ENCODE measurements at regions not wholly inside any gene's neighbourhood (a gene's known extent, or its start where the extent isn't known, plus 50 kb on each side); places are given as distances from the start of the nearest gene placed in this dataset.
"Not testable (repeated sequence)": the region's sequence is repeated elsewhere in the genome, so short reads cannot be mapped to it uniquely, and the experiment has no call there.

DNA sequence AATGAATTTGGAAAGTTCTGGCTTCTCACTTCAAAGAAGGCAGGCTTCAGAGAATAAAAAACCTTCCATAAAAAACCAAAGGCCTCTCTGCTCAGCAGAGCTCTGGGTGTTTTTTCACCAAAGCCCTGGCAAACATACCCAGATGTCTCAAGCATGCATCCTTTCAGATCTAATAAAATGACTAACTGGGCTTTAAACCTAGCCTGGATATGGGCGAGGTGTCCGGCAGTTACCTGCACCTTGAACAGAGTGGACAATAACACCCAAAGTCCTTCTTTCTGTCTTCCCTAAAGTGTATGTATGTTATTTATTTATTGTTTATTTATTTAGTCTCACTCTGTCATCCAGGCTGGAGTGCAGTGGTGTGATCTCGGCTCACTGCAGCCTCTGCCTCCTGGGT lies 469.3 kb downstream of the XYLT1 start:
- Mint-ChIP-seq H3K27me3 (no peaks in the 10 kb centered on the region), H3K4me1 (no peaks in the 10 kb centered on the region), H3K9me3 (no peaks in the 10 kb centered on the region), H3K4me3 (no peak overlapping the region), H3K27ac (no peak overlapping the region), H3K36me3 (no peaks in the 10 kb centered on the region)
- H3K9me3 ChIP-seq = no peaks in the 10 kb centered on the region
- no peaks in the 10 kb centered on the region for H3K36me3 ChIP-seq (ENCODE audit: control insufficient read depth in 2 of 2, extremely low read depth in 1 of 2, insufficient read depth in 1 of 2, low read length in 1 of 2)
- ChIA-PET POLR2A (no interaction called here), CTCF (no interaction called here)
- DNase-seq (no peak), ATAC-seq (replicated peaks in 1 of 4) (no peak)
- H3K27me3 ChIP-seq (replicated peaks in 1 of 2; ENCODE audit: control insufficient read depth in 2 of 2, extremely low read depth in 1 of 2, insufficient read depth in 2 of 2, low read length in 1 of 2) = no peaks in the 10 kb centered on the region
- WGBS (ENCODE audit: insufficient coverage) = no CpG with 5 or more reads among the region's 3 CpGs
- H3K4me3 ChIP-seq (ENCODE audit: control insufficient read depth in 1 of 2, extremely low read depth in 1 of 2, low read length in 1 of 2) = no peak overlapping the region
- H3K4me1 ChIP-seq (ENCODE audit: control insufficient read depth in 1 of 2, extremely low read depth in 1 of 2, insufficient read depth in 2 of 2, low read length in 2 of 2) = no peaks in the 10 kb centered on the region
- H3K27ac ChIP-seq (ENCODE audit: low read length) = no peak overlapping the region

- Histone ChIP-seq H3K27ac (ENCODE audit: low read length) (no peak overlapping the region), H3K4me1 (ENCODE audit: control insufficient read depth in 1 of 2, extremely low read depth in 1 of 2, insufficient read depth in 2 of 2, low read length in 2 of 2) (no peaks in the 10 kb centered on the region), H3K4me3 (ENCODE audit: control insufficient read depth in 1 of 2, extremely low read depth in 1 of 2, low read length in 1 of 2) (no peak overlapping the region), H3K36me3 (ENCODE audit: control insufficient read depth in 2 of 2, extremely low read depth in 1 of 2, insufficient read depth in 1 of 2, low read length in 1 of 2) (no peaks in the 10 kb centered on the region), H3K27me3 (replicated peaks in 1 of 2; ENCODE audit: control insufficient read depth in 2 of 2, extremely low read depth in 1 of 2, insufficient read depth in 2 of 2, low read length in 1 of 2) (no peaks in the 10 kb centered on the region), H3K9me3 (no peaks in the 10 kb centered on the region)
- ATAC-seq (replicated peaks in 1 of 4) (no peak), DNase-seq (no peak)
- no peak overlapping the region for H3K4me3 Mint-ChIP-seq
- POLR2A ChIA-PET = no interaction called here
- H3K9me3 Mint-ChIP-seq = no peaks in the 10 kb centered on the region
- H3K4me1 Mint-ChIP-seq = no peaks in the 10 kb centered on the region
- H3K27ac Mint-ChIP-seq = no peak overlapping the region
- no peaks in the 10 kb centered on the region for H3K36me3 Mint-ChIP-seq
- no peaks in the 10 kb centered on the region for H3K27me3 Mint-ChIP-seq
- WGBS (ENCODE audit: insufficient coverage) = no CpG with 5 or more reads among the region's 1 CpG
- CTCF ChIA-PET = no interaction called here
Observed at GRCh38 chr16:17002565-17002964, 468.2 kb downstream of the XYLT1 start.

DNA sequence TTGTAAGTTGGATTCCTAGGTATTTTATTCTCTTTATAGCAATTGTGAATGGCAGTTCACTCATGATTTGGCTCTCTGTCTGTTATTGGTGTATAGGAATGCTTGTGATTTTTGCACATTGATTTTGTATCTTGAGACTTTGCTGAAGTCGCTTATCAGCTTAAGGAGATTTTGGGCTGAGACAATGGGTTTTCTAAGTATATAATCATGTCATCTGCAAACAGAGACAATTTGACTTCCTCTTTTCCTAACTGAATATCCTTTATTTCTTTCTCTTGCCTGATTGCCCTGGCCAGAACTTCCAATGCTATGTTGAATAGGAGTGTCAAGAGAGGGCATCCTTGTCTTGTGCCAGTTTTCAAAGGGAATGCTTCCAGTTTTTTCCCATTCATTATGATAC lies 464.8 kb downstream of the XYLT1 start:
- H3K27ac Mint-ChIP-seq; H3K4me1 ChIP-seq (ENCODE audit: control insufficient read depth in 1 of 2, extremely low read depth in 1 of 2, insufficient read depth in 2 of 2, low read length in 2 of 2); H3K36me3 Mint-ChIP-seq; DNase-seq; POLR2A ChIA-PET; H3K4me1 Mint-ChIP-seq; H3K9me3 Mint-ChIP-seq; ATAC-seq (replicated peaks in 1 of 4); H3K9me3 ChIP-seq; H3K27ac ChIP-seq (ENCODE audit: low read length); CTCF ChIA-PET; H3K4me3 ChIP-seq (ENCODE audit: control insufficient read depth in 1 of 2, extremely low read depth in 1 of 2, low read length in 1 of 2); H3K27me3 Mint-ChIP-seq; H3K27me3 ChIP-seq (replicated peaks in 1 of 2; ENCODE audit: control insufficient read depth in 2 of 2, extremely low read depth in 1 of 2, insufficient read depth in 2 of 2, low read length in 1 of 2); H3K36me3 ChIP-seq (ENCODE audit: control insufficient read depth in 2 of 2, extremely low read depth in 1 of 2, insufficient read depth in 1 of 2, low read length in 1 of 2); H3K4me3 Mint-ChIP-seq: not testable (repeated sequence)
- WGBS (ENCODE audit: insufficient coverage) = no CpG with 5 or more reads among the region's 1 CpG

DNA sequence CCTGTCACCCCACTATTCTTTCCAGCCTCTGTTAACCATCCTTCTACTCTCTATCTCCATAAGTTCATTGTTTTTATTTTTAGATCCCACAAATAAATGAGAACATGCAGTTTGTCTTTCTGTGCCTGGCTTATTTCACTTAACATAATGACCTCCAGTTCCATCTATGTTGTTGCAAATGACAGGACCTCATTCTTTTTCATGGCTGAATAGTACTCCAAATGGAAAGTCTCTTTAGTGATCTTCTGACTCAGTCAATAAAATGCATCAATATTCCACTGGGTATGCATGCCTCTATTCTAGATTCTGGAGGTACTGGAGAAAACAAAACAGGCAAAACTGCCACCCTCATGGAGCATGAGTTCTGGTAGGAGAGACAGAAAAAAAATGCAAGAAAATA lies 459.0 kb downstream of the XYLT1 start:
- Histone ChIP-seq H3K27me3 (replicated peaks in 1 of 2; ENCODE audit: control insufficient read depth in 2 of 2, extremely low read depth in 1 of 2, insufficient read depth in 2 of 2, low read length in 1 of 2) (peaks cover 0 to 2% of the 10 kb centered on the region in 2 experiments), H3K4me3 (ENCODE audit: control insufficient read depth in 1 of 2, extremely low read depth in 1 of 2, low read length in 1 of 2) (no peak overlapping the region), H3K36me3 (ENCODE audit: control insufficient read depth in 2 of 2, extremely low read depth in 1 of 2, insufficient read depth in 1 of 2, low read length in 1 of 2) (no peaks in the 10 kb centered on the region), H3K27ac (ENCODE audit: low read length) (no peak overlapping the region), H3K9me3 (no peaks in the 10 kb centered on the region), H3K4me1 (ENCODE audit: control insufficient read depth in 1 of 2, extremely low read depth in 1 of 2, insufficient read depth in 2 of 2, low read length in 2 of 2) (peaks cover 9 to 13% of the 10 kb centered on the region in 2 experiments)
- Mint-ChIP-seq H3K27me3 (peaks cover 0 to 3% of the 10 kb centered on the region in 2 donors), H3K9me3 (peaks cover 1 to 2% (median 1%) of the 10 kb centered on the region in 3 donors), H3K27ac (no peak overlapping the region), H3K4me1 (peaks cover 18 to 34% (median 28%) of the 10 kb centered on the region in 3 donors), H3K4me3 (peak overlapping the region in 1 of 3 donors; percentile 15), H3K36me3 (peaks cover under 1% of the 10 kb centered on the region)
- POLR2A ChIA-PET = interaction anchor here in 1 of 2 donors (0.6 kb wide), 1 partner anchor 21 kb away, joined by 3 read pairs; no protein-coding TSS in a partner anchor
- CTCF ChIA-PET = no interaction called here
- ATAC-seq (replicated peaks in 1 of 4) = no peak
- DNase-seq = no peak

- Mint-ChIP-seq H3K4me1 (peaks cover 20 to 34% (median 28%) of the 10 kb centered on the region in 3 donors), H3K27me3 (peaks cover 0 to 3% of the 10 kb centered on the region in 2 donors), H3K27ac (peak overlapping the region in 1 of 2 donors; percentile 94), H3K9me3 (peaks cover 3 to 9% (median 8%) of the 10 kb centered on the region in 3 donors), H3K4me3 (peak overlapping the region; percentile 64 to 81 (median 80)), H3K36me3 (peaks cover 7% of the 10 kb centered on the region)
- H3K4me3 ChIP-seq (ENCODE audit: control insufficient read depth in 1 of 2, extremely low read depth in 1 of 2, low read length in 1 of 2) = no peak overlapping the region
- DNase-seq (no peak), ATAC-seq (replicated peaks in 1 of 4) (no peak)
- H3K4me1 ChIP-seq (ENCODE audit: control insufficient read depth in 1 of 2, extremely low read depth in 1 of 2, insufficient read depth in 2 of 2, low read length in 2 of 2) = peaks cover 9 to 13% of the 10 kb centered on the region in 2 experiments
- 94% methylated on average over 4 of the region's 8 CpGs for WGBS (ENCODE audit: insufficient coverage)
- POLR2A ChIA-PET = interaction anchor here in 1 of 2 donors (1.0 kb wide), 1 partner anchor 58 kb away, joined by 4 read pairs; no protein-coding TSS in a partner anchor
- no peaks in the 10 kb centered on the region for H3K36me3 ChIP-seq (ENCODE audit: control insufficient read depth in 2 of 2, extremely low read depth in 1 of 2, insufficient read depth in 1 of 2, low read length in 1 of 2)
- no peaks in the 10 kb centered on the region for H3K9me3 ChIP-seq
- peak overlapping the region; percentile 92 for H3K27ac ChIP-seq (ENCODE audit: low read length)
- CTCF ChIA-PET = interaction anchor here in 1 of 2 donors (0.8 kb wide), 1 partner anchor 14 kb away, joined by 4 read pairs; no protein-coding TSS in a partner anchor
- H3K27me3 ChIP-seq (replicated peaks in 1 of 2; ENCODE audit: control insufficient read depth in 2 of 2, extremely low read depth in 1 of 2, insufficient read depth in 2 of 2, low read length in 1 of 2) = peaks cover 0 to 2% of the 10 kb centered on the region in 2 experiments
Observed at GRCh38 chr16:17013038-17013437, 457.7 kb downstream of the XYLT1 start.

DNA sequence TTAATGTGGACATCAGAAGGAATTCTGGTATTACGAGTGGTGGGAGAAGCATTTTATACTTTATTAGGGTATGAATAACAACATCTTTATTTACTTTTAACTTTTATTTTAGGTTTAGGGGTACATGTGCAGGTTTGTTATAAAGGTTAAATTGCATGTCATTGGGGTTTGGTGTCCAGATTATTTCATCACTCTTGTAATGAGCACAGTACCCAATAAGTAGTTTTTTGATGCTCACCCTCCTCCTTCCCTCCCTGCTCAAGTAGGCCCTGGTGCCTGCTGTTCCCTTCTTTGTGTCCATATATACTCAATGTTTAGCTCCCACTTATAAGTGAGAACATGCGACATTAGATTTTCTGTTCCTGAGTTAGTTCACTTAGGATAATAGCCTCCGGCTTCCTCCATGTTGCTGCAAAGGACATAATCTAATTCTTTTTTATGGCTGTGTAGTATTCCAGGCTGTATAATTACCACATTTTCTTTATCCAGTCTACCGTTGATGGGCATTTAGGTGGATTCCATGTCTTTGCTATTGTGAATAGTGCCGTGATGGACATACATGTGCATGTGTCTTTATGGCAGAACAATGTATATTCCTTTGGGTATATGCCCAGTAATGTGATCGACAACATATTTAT lies 456.2 kb downstream of the XYLT1 start:
- no peaks in the 10 kb centered on the region for H3K27me3 ChIP-seq (replicated peaks in 1 of 2; ENCODE audit: control insufficient read depth in 2 of 2, extremely low read depth in 1 of 2, insufficient read depth in 2 of 2, low read length in 1 of 2)
- peaks cover 10 to 13% of the 10 kb centered on the region in 2 experiments for H3K4me1 ChIP-seq (ENCODE audit: control insufficient read depth in 1 of 2, extremely low read depth in 1 of 2, insufficient read depth in 2 of 2, low read length in 2 of 2)
- H3K4me3 ChIP-seq (ENCODE audit: control insufficient read depth in 1 of 2, extremely low read depth in 1 of 2, low read length in 1 of 2) = peak overlapping the region in 1 of 2 donors; percentile 56
- Mint-ChIP-seq H3K9me3 (peaks cover 3 to 9% (median 8%) of the 10 kb centered on the region in 3 donors), H3K27ac (peak overlapping the region in 1 of 2 donors; percentile 68), H3K36me3 (peaks cover 7% of the 10 kb centered on the region), H3K4me3 (peak overlapping the region; percentile 39 to 81 (median 64)), H3K4me1 (peaks cover 30 to 42% (median 32%) of the 10 kb centered on the region in 3 donors), H3K27me3 (no peaks in the 10 kb centered on the region)
- DNase-seq = no peak
- H3K9me3 ChIP-seq = no peaks in the 10 kb centered on the region
- CTCF ChIA-PET = interaction anchor here (0.6 to 0.7 kb wide), 2 partner anchors 41 to 179 kb away, joined by 5 to 6 read pairs; no protein-coding TSS in a partner anchor
- no CpG with 5 or more reads among the region's 6 CpGs for WGBS (ENCODE audit: insufficient coverage)
- no peak for ATAC-seq (replicated peaks in 1 of 4)
- POLR2A ChIA-PET = interaction anchor here in 1 of 2 donors (0.5 kb wide), 1 partner anchor 355 kb away, joined by 3 read pairs; no protein-coding TSS in a partner anchor
- H3K27ac ChIP-seq (ENCODE audit: low read length) = no peak overlapping the region
- H3K36me3 ChIP-seq (ENCODE audit: control insufficient read depth in 2 of 2, extremely low read depth in 1 of 2, insufficient read depth in 1 of 2, low read length in 1 of 2) = no peaks in the 10 kb centered on the region
